Neural crest cell (in vitro differentiated cells): ENCODE measurements at regions not wholly inside any gene's neighbourhood (a gene's known extent, or its start where the extent isn't known, plus 50 kb on each side); places are given as distances from the start of the nearest gene placed in this dataset.

Source experiments
- DNase-seq: peaks from one replicate; pipeline ENCODE4 v3.0.0; 2021; ENCODE audit warnings: low read depth, mixed read lengths, low spot score
- H3K27ac Mint-ChIP-seq: one replicate; pipeline ENCODE4 v1.8.0; 2021; ENCODE audit warnings: mild to moderate bottlenecking, mixed read lengths; ENCODE audit not compliant: unreplicated experiment
- H3K27me3 Mint-ChIP-seq: 2 replicates; pipeline ENCODE4 v1.8.0; 2021; ENCODE audit warnings: low read depth, mild to moderate bottlenecking, mixed read lengths
- H3K36me3 Mint-ChIP-seq: 2 replicates; pipeline ENCODE4 v1.8.0; 2021; ENCODE audit warnings: low read depth, mild to moderate bottlenecking, mixed read lengths
- H3K4me1 Mint-ChIP-seq: 2 replicates; pipeline ENCODE4 v1.8.0; 2021; ENCODE audit warnings: mixed read lengths
- H3K4me3 Mint-ChIP-seq: one replicate; pipeline ENCODE4 v1.8.0; 2021; ENCODE audit warnings: mild to moderate bottlenecking, mixed read lengths
- H3K9me3 Mint-ChIP-seq: 2 replicates; pipeline ENCODE4 v1.8.0; 2021; ENCODE audit warnings: mixed read lengths
- CTCF ChIP-seq: fragments of 200-600 bp; sonication (generic); conservative IDR thresholded peaks from 2 replicates; pipeline ENCODE4 v1.5.0; 2021; ENCODE audit warnings: antibody characterized with exemption, mild to moderate bottlenecking

- H3K36me3 Mint-ChIP-seq = no peaks in the 10 kb centered on the region
- no peak for TF ChIP-seq CTCF
- no peak overlapping the region for H3K4me3 Mint-ChIP-seq
- DNase-seq = no peak
- no peaks in the 10 kb centered on the region for H3K27me3 Mint-ChIP-seq
- H3K9me3 Mint-ChIP-seq = peaks cover 5% of the 10 kb centered on the region
- no peak overlapping the region for H3K27ac Mint-ChIP-seq
- peaks cover 5% of the 10 kb centered on the region for H3K4me1 Mint-ChIP-seq
Measured at GRCh38 chr12:87152841-87153528, 876.2 kb downstream of the C12orf50 start.

- peaks cover 5% of the 10 kb centered on the region for H3K9me3 Mint-ChIP-seq
- no peak overlapping the region for H3K27ac Mint-ChIP-seq
- H3K4me1 Mint-ChIP-seq = peaks cover 5% of the 10 kb centered on the region
- TF ChIP-seq CTCF = no peak
- no peak overlapping the region for H3K4me3 Mint-ChIP-seq
- no peaks in the 10 kb centered on the region for H3K27me3 Mint-ChIP-seq
- H3K36me3 Mint-ChIP-seq = no peaks in the 10 kb centered on the region
- DNase-seq = no peak
Measured at GRCh38 chr12:87152075-87152474, 877.1 kb downstream of the C12orf50 start.

GRCh38 chr12:87150969-87151662 is 878.1 kb downstream of the C12orf50 start:
- Mint-ChIP-seq H3K4me1 (peaks cover 5% of the 10 kb centered on the region), H3K27me3 (no peaks in the 10 kb centered on the region), H3K27ac (no peak overlapping the region), H3K4me3 (no peak overlapping the region), H3K9me3 (peaks cover 7% of the 10 kb centered on the region), H3K36me3 (no peaks in the 10 kb centered on the region)
- no peak for TF ChIP-seq CTCF
- no peak for DNase-seq

GRCh38 chr12:87142342-87142741 is 886.2 kb upstream of the MGAT4C start:
- H3K36me3 Mint-ChIP-seq = no peaks in the 10 kb centered on the region
- H3K27me3 Mint-ChIP-seq = no peaks in the 10 kb centered on the region
- TF ChIP-seq CTCF = no peak
- H3K27ac Mint-ChIP-seq = no peak overlapping the region
- no peak overlapping the region for H3K4me3 Mint-ChIP-seq
- peaks cover 5% of the 10 kb centered on the region for H3K9me3 Mint-ChIP-seq
- H3K4me1 Mint-ChIP-seq = no peaks in the 10 kb centered on the region
- no peak for DNase-seq

GRCh38 chr12:87141091-87141490 is 884.9 kb upstream of the MGAT4C start:
- H3K4me1 Mint-ChIP-seq = no peaks in the 10 kb centered on the region
- H3K36me3 Mint-ChIP-seq = no peaks in the 10 kb centered on the region
- peaks cover 3% of the 10 kb centered on the region for H3K9me3 Mint-ChIP-seq
- no peak for DNase-seq
- TF ChIP-seq CTCF = no peak
- no peak overlapping the region for H3K4me3 Mint-ChIP-seq
- H3K27ac Mint-ChIP-seq = no peak overlapping the region
- H3K27me3 Mint-ChIP-seq = no peaks in the 10 kb centered on the region
